GM23338 (cell line): ENCODE measurements at regions not wholly inside any gene's neighbourhood (a gene's known extent, or its start where the extent isn't known, plus 50 kb on each side); places are given as distances from the start of the nearest gene placed in this dataset.

Source experiments
- ZNF462 ChIP-seq: fragments of 250-450 bp; sonication (Bioruptor Pico); IDR thresholded peaks from 2 replicates; pipeline ENCODE4 v1.5.0; 2020; ENCODE audit warnings: mild to moderate bottlenecking, moderate library complexity
- TF ChIP-seq, protein P1 (sequence below): IDR thresholded peaks from 2 replicates; pipeline ENCODE4 v1.6.1; 2016; ENCODE audit warnings: antibody characterized with exemption
- TF ChIP-seq, protein P2 (sequence below): IDR thresholded peaks from one replicate; pipeline ENCODE4 v1.6.1; 2018; ENCODE audit warnings: antibody characterized with exemption; ENCODE audit not compliant: unreplicated experiment

GRCh38 chr5:159814222-159814621 is 102.1 kb upstream of the ADRA1B start (continued):
- TF ChIP-seq ZNF462: no peak
- TF ChIP-seq, protein P1, sequence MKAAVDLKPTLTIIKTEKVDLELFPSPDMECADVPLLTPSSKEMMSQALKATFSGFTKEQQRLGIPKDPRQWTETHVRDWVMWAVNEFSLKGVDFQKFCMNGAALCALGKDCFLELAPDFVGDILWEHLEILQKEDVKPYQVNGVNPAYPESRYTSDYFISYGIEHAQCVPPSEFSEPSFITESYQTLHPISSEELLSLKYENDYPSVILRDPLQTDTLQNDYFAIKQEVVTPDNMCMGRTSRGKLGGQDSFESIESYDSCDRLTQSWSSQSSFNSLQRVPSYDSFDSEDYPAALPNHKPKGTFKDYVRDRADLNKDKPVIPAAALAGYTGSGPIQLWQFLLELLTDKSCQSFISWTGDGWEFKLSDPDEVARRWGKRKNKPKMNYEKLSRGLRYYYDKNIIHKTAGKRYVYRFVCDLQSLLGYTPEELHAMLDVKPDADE: no peak
- TF ChIP-seq, protein P2, sequence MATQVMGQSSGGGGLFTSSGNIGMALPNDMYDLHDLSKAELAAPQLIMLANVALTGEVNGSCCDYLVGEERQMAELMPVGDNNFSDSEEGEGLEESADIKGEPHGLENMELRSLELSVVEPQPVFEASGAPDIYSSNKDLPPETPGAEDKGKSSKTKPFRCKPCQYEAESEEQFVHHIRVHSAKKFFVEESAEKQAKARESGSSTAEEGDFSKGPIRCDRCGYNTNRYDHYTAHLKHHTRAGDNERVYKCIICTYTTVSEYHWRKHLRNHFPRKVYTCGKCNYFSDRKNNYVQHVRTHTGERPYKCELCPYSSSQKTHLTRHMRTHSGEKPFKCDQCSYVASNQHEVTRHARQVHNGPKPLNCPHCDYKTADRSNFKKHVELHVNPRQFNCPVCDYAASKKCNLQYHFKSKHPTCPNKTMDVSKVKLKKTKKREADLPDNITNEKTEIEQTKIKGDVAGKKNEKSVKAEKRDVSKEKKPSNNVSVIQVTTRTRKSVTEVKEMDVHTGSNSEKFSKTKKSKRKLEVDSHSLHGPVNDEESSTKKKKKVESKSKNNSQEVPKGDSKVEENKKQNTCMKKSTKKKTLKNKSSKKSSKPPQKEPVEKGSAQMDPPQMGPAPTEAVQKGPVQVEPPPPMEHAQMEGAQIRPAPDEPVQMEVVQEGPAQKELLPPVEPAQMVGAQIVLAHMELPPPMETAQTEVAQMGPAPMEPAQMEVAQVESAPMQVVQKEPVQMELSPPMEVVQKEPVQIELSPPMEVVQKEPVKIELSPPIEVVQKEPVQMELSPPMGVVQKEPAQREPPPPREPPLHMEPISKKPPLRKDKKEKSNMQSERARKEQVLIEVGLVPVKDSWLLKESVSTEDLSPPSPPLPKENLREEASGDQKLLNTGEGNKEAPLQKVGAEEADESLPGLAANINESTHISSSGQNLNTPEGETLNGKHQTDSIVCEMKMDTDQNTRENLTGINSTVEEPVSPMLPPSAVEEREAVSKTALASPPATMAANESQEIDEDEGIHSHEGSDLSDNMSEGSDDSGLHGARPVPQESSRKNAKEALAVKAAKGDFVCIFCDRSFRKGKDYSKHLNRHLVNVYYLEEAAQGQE: no peak
